K562 (cell line): ENCODE measurements at regions not wholly inside any gene's neighbourhood (a gene's known extent, or its start where the extent isn't known, plus 50 kb on each side); places are given as distances from the start of the nearest gene placed in this dataset.

Experiments used
- ATAC-seq: fragments of 200-7000 bp; cut with Tn5 transposase; 3 replicates; pipeline ENCODE4 v1.9.1; 2020; ENCODE audit warnings: moderate library complexity
- BruUV-seq: library from RNA; stranded (reverse); fragments of 400-500 nt; replicated peaks from 2 replicates; lab custom pipeline; 2021; lab: Mats Ljungman, UMichigan
- CTCF ChIA-PET: fragments of 300-600 bp; formaldehyde crosslinking; extraction: SDS; loops from one replicate; lab custom pipeline; 2021; ENCODE audit warnings: low intra/inter-chr PET ratio; lab: Yijun Ruan, JAX
- POLR2A ChIA-PET: fragments of 300-600, 350-650 bp; sonication (Branson Sonifier 250); formaldehyde crosslinking; extraction: SDS; loops from one replicate; lab custom pipeline; 2021; ENCODE audit warnings: antibody characterized with exemption, inconsistent platforms; lab: Yijun Ruan, JAX
- DNase-seq, 4 experiments: peaks; one replicate each; pipeline versions ENCODE4 v3.0.0 to v3.0.0-alpha.2; 2011 to 2018; ENCODE audit warnings: low spot score in 3 of 4, mixed read lengths in 3 of 4; ENCODE audit errors: extremely low read depth in 1 of 4
- FAIRE-seq: peaks from 2 replicates; lab custom pipeline; 2011; peaks lifted over from hg19 to GRCh38; lab: Jason Lieb, UNC
- H2AFZ ChIP-seq: 2 replicates; pipeline ENCODE4 v1.6.0; 2011; ENCODE audit warnings: low read depth, low read length, control low read depth, inconsistent platforms
- H3K27ac ChIP-seq: fragments of 200-600 bp; 3 replicates; pipeline ENCODE4 v1.8.0; 2011; ENCODE audit warnings: low read depth, mild to moderate bottlenecking, control low read depth, inconsistent platforms, low read length, moderate library complexity, mixed read lengths; ENCODE audit errors: extremely low read depth
- H3K27me3 ChIP-seq, 2 experiments: fragments of 300-600 bp in 1 of 2; 2 replicates in 1 of 2; 3 replicates in 1 of 2; pipeline versions ENCODE4 v1.6.0 to v1.8.0; 2011; ENCODE audit warnings: inconsistent platforms in 2 of 2, low read length in 2 of 2, mild to moderate bottlenecking in 1 of 2, mixed read lengths in 1 of 2, moderate library complexity in 1 of 2; ENCODE audit not compliant: control insufficient read depth in 2 of 2, insufficient read depth in 2 of 2
- H3K36me3 ChIP-seq: fragments of 300-600 bp; 3 replicates; pipeline ENCODE4 v1.8.0; 2011; ENCODE audit warnings: mild to moderate bottlenecking, low read length, inconsistent platforms; ENCODE audit not compliant: control insufficient read depth, insufficient read depth
- H3K4me1 ChIP-seq, 2 experiments: fragments of 200-600 bp in 1 of 2; replicated peaks in 1 of 2; 2 replicates in 1 of 2; 3 replicates in 1 of 2; pipeline versions ENCODE4 v1.5.1 to v1.8.0; 2011; ENCODE audit warnings: inconsistent platforms in 2 of 2, low read length in 2 of 2, mild to moderate bottlenecking in 1 of 2, mixed read lengths in 1 of 2, moderate library complexity in 1 of 2; ENCODE audit not compliant: control insufficient read depth in 2 of 2, insufficient read depth in 2 of 2
- H3K4me2 ChIP-seq: 2 replicates; pipeline ENCODE4 v1.6.1; 2011; ENCODE audit warnings: low read length, control low read depth, inconsistent platforms, mixed read lengths; ENCODE audit not compliant: insufficient read depth
- H3K4me3 ChIP-seq: fragments of 200-600 bp; sonication (generic), shearing (Covaris generic); 2 replicates; pipeline ENCODE4 v1.5.1; 2016; ENCODE audit warnings: control low read depth, inconsistent platforms
- H3K79me2 ChIP-seq: fragments of 200-600 bp; 3 replicates; pipeline ENCODE4 v1.8.0; 2011; ENCODE audit warnings: low read length, inconsistent platforms; ENCODE audit not compliant: control insufficient read depth, insufficient read depth
- H3K9ac ChIP-seq, 2 experiments: 2 replicates each; pipeline versions ENCODE4 v1.6.0 to v1.6.1; 2011; ENCODE audit warnings: low read depth in 2 of 2, low read length in 2 of 2, control low read depth in 1 of 2, inconsistent platforms in 1 of 2, mild to moderate bottlenecking in 1 of 2, mixed read lengths in 1 of 2; ENCODE audit not compliant: insufficient read depth in 1 of 2
- H3K9me1 ChIP-seq: one replicate; pipeline ENCODE4 v1.6.0; 2011; ENCODE audit warnings: inconsistent platforms, mild to moderate bottlenecking, low read length, moderate library complexity; ENCODE audit not compliant: control insufficient read depth, insufficient read depth
- H3K9me3 ChIP-seq: replicated peaks from 2 replicates; pipeline ENCODE4 v1.5.1; 2011; ENCODE audit warnings: low read depth, low read length, inconsistent platforms; ENCODE audit not compliant: control insufficient read depth, insufficient read depth
- H4K20me1 ChIP-seq: replicated peaks from 2 replicates; pipeline ENCODE4 v1.6.1; 2011; ENCODE audit warnings: low read length, inconsistent platforms, mixed read lengths; ENCODE audit not compliant: control insufficient read depth, insufficient read depth
- CTCF ChIP-seq, 3 experiments: IDR thresholded peaks in 2 of 3; conservative IDR thresholded peaks in 1 of 3; 2 replicates each; pipeline ENCODE4 v1.5.1; 2011 to 2012; ENCODE audit warnings: low read length in 3 of 3, mild to moderate bottlenecking in 3 of 3, control low read depth in 2 of 3, improper control_type of control experiment in 1 of 3, inconsistent platforms in 1 of 3, low read depth in 1 of 3, mixed read lengths in 1 of 3, moderate library complexity in 1 of 3; ENCODE audit not compliant: insufficient read depth in 2 of 3
- NCOA4 ChIP-seq: fragments of 450-650 bp; IDR thresholded peaks from 2 replicates; pipeline ENCODE4 v1.6.1; 2018; ENCODE audit warnings: mild to moderate bottlenecking; ENCODE audit not compliant: partially characterized antibody
- NFIC ChIP-seq: fragments of 450-650 bp; IDR thresholded peaks from 2 replicates; pipeline ENCODE4 v1.6.1; 2017; ENCODE audit warnings: mild to moderate bottlenecking, inconsistent platforms
- RAD21 ChIP-seq, 2 experiments: fragments of 250-450 bp in 1 of 2; fragments of 450-650 bp in 1 of 2; sonication (Bioruptor Pico) in 1 of 2; formaldehyde crosslinking in 1 of 2; IDR thresholded peaks in 1 of 2; conservative IDR thresholded peaks in 1 of 2; 2 replicates each; pipeline versions ENCODE4 v1.4.0 to v1.8.0; 2020 to 2022; ENCODE audit warnings: mild to moderate bottlenecking in 2 of 2, moderate library complexity in 1 of 2
- RBM15 ChIP-seq: fragments of 200-400 bp; formaldehyde crosslinking; IDR thresholded peaks from 2 replicates; pipeline ENCODE4 v1.6.1; 2018; ENCODE audit warnings: mild to moderate bottlenecking, low read length, moderate library complexity; ENCODE audit not compliant: insufficient read depth
- SMC3 ChIP-seq: conservative IDR thresholded peaks from 2 replicates; pipeline ENCODE4 v1.6.1; 2011; ENCODE audit warnings: low read depth, low read length, improper control_type of control experiment; ENCODE audit not compliant: insufficient read depth
- STAT5A ChIP-seq: IDR thresholded peaks from 2 replicates; pipeline ENCODE4 v1.6.1; 2012; ENCODE audit warnings: low read length, inconsistent platforms, borderline replicate concordance
- WGBS: fragments of 100-300 bp; shearing (Covaris generic); methylation state at CpG from one replicate; pipeline ENCODE4 v1.1.6; 2016; ENCODE audit warnings: low coverage, mixed read lengths; ENCODE audit not compliant: insufficient coverage; ENCODE audit errors: missing lambda C conversion rate; 5-methylcytosine and 5-hydroxymethylcytosine counted together
- in situ Hi-C: fragments of 300-500 bp; cut with MboI; formaldehyde crosslinking; loops from 4 replicates; pipeline ENCODE4 v1.15.0; 2018; ENCODE audit warnings: inconsistent platforms, mixed read lengths
- intact Hi-C: fragments of 100-400 bp; cut with micrococcal nuclease; formaldehyde crosslinking; loops from 2 replicates; pipeline ENCODE4 v1.14.2; 2022

- Histone ChIP-seq H3K4me1 (no peaks in the 10 kb centered on the region), H3K36me3 (no peaks in the 10 kb centered on the region), H3K9ac (no peak overlapping the region), H3K27ac (no peak overlapping the region), H3K9me1 (no peaks in the 10 kb centered on the region), H3K9me3 (no peaks in the 10 kb centered on the region), H3K27me3 (peaks cover 0 to 9% of the 10 kb centered on the region in 2 experiments; a peak in 1 of 5 replicates), H2AFZ (no peak overlapping the region), H3K4me3 (no peak overlapping the region), H3K4me2 (no peak overlapping the region), H3K79me2 (no peaks in the 10 kb centered on the region), H4K20me1 (no peaks in the 10 kb centered on the region)
- ATAC-seq = no peak
- ChIA-PET POLR2A (interaction anchor here (0.6 kb wide), 1 partner anchor 321 kb away, joined by 3 read pairs; no protein-coding TSS in a partner anchor), CTCF (interaction anchor here (0.8 kb wide), 1 partner anchor 108 kb away, joined by 5 read pairs; no protein-coding TSS in a partner anchor)
- peak; percentile 50 to 52 (median 51); a peak in 5 of 6 replicates for TF ChIP-seq CTCF (IDR thresholded peaks at IDR 0.05 in 2 of 3, conservative IDR thresholded peaks at IDR 0.05 in 1 of 3; ENCODE audit: insufficient read depth in 2 of 3, low read depth in 1 of 3, low read length in 3 of 3)
- TF ChIP-seq SMC3 = peak; percentile 34; the same call in 1 of the 2 replicates
- peak; percentile 90 for TF ChIP-seq NFIC
- peak in 1 of 2 experiments; percentile 55; a peak in 2 of 4 replicates for TF ChIP-seq RAD21 (CRISPR knock-in tag; conservative IDR thresholded peaks at IDR 0.05 in 1 of 2, IDR thresholded peaks at IDR 0.05 in 1 of 2)
- no peak for TF ChIP-seq RBM15
- TF ChIP-seq NCOA4 = no peak
- no peak for TF ChIP-seq STAT5A
- DNase-seq = peak in 2 of 4 experiments; percentile 28 to 31
- no peak for FAIRE-seq
- intact Hi-C loops (loop anchor here (5.0 to 10.0 kb wide), 2 partner anchors 110 to 278 kb away; no protein-coding TSS in a partner anchor), in situ Hi-C loops (no loop called here)
- WGBS = 6% methylated on average over 2 of the region's 2 CpGs
- BruUV-seq = no TSS peak
Observed at GRCh38 chr1:5637171-5637570, 355.1 kb downstream of the NPHP4 start.
